ENCODE measurements at regions not wholly inside any gene's neighbourhood (a gene's known extent, or its start where the extent isn't known, plus 50 kb on each side); places are given as distances from the start of the nearest gene placed in this dataset.
A peak's percentile ranks its signal among the peaks of the same experiment; 100 is the strongest.

GRCh38 chr2:205937211-205937610 is 148.8 kb downstream of the INO80D start:
- no peak for DNase-seq (ENCODE audit: low read depth in 2 of 3, low spot score in 1 of 3)

- DNase-seq (ENCODE audit: low read depth in 2 of 3, low spot score in 1 of 3), result no peak
These were observed 149.5 kb downstream of the INO80D start for GRCh38 chr2:205936446-205936845.

- DNase-seq (ENCODE audit: low read depth in 2 of 3, low spot score in 1 of 3), result no peak
These were observed 151.5 kb downstream of the INO80D start for GRCh38 chr2:205934443-205934842.

GRCh38 chr2:205932861-205933260 is 153.1 kb downstream of the INO80D start:
- DNase-seq (ENCODE audit: low read depth in 2 of 3, low spot score in 1 of 3), result no peak

GRCh38 chr2:205931388-205931787 is 154.6 kb downstream of the INO80D start:
- DNase-seq (ENCODE audit: low read depth in 2 of 3, low spot score in 1 of 3), result no peak

- DNase-seq (ENCODE audit: low read depth in 2 of 3, low spot score in 1 of 3), result no peak
These were observed 155.8 kb downstream of the INO80D start for GRCh38 chr2:205930209-205930608.

- DNase-seq (ENCODE audit: low read depth in 2 of 3, low spot score in 1 of 3), result no peak
These were observed 156.6 kb downstream of the INO80D start for GRCh38 chr2:205929246-205929942.

- DNase-seq (ENCODE audit: low read depth in 2 of 3, low spot score in 1 of 3), result peak; percentile 47 to 74 (median 64)
These were observed 160.3 kb downstream of the INO80D start for GRCh38 chr2:205925373-205926337.

- no peak for DNase-seq (ENCODE audit: low read depth in 2 of 3, low spot score in 1 of 3)
These were observed 161.3 kb downstream of the INO80D start for GRCh38 chr2:205924676-205925075.

GRCh38 chr2:205915130-205915524 is 170.8 kb downstream of the INO80D start:
- DNase-seq (ENCODE audit: low read depth in 2 of 3, low spot score in 1 of 3), result no peak

GRCh38 chr2:205914213-205915129 is 171.5 kb downstream of the INO80D start:
- DNase-seq (ENCODE audit: low read depth in 2 of 3, low spot score in 1 of 3), result no peak

GRCh38 chr2:205913668-205914067 is 172.3 kb downstream of the INO80D start:
- no peak for DNase-seq (ENCODE audit: low read depth in 2 of 3, low spot score in 1 of 3)

GRCh38 chr2:205911306-205911705 is 174.7 kb downstream of the INO80D start:
- DNase-seq (ENCODE audit: low read depth in 2 of 3, low spot score in 1 of 3), result no peak

GRCh38 chr2:205909184-205909572 is 176.8 kb downstream of the INO80D start:
- no peak for DNase-seq (ENCODE audit: low read depth in 2 of 3, low spot score in 1 of 3)

- DNase-seq (ENCODE audit: low read depth in 2 of 3, low spot score in 1 of 3), result no peak
These were observed 177.5 kb downstream of the INO80D start for GRCh38 chr2:205908212-205909183.

GRCh38 chr2:205906419-205906818 is 179.6 kb downstream of the INO80D start:
- no peak for DNase-seq (ENCODE audit: low read depth in 2 of 3, low spot score in 1 of 3)

- no peak for DNase-seq (ENCODE audit: low read depth in 2 of 3, low spot score in 1 of 3)
These were observed 180.4 kb downstream of the INO80D start for GRCh38 chr2:205905576-205905975.

GRCh38 chr2:205904873-205905272 is 181.1 kb downstream of the INO80D start:
- DNase-seq (ENCODE audit: low read depth in 2 of 3, low spot score in 1 of 3), result no peak

GRCh38 chr2:205903549-205904129 is 182.3 kb downstream of the INO80D start:
- no peak for DNase-seq (ENCODE audit: low read depth in 2 of 3, low spot score in 1 of 3)

- DNase-seq (ENCODE audit: low read depth in 2 of 3, low spot score in 1 of 3), result no peak
These were observed 183.1 kb downstream of the INO80D start for GRCh38 chr2:205902900-205903237.

All from stimulated activated CD4-positive, alpha-beta T cell treated with anti-CD3 and anti-CD28 coated beads, Interleukin-12 subunit alpha, Interleukin-12 subunit beta, amount 100 ng/mL, for 48 hours (primary cell).